GM12875 (cell line): ENCODE measurements at regions not wholly inside any gene's neighbourhood (a gene's known extent, or its start where the extent isn't known, plus 50 kb on each side); places are given as distances from the start of the nearest gene placed in this dataset.
"Not testable (repeated sequence)": the region's sequence is repeated elsewhere in the genome, so short reads cannot be mapped to it uniquely, and the experiment has no call there.

Source experiments
- H3K4me3 ChIP-seq: one replicate; pipeline ENCODE4 v1.5.1; 2011; ENCODE audit warnings: low read depth, low read length, control low read depth
- TF ChIP-seq, protein P1 (sequence below): IDR thresholded peaks from 2 replicates; pipeline ENCODE4 v1.5.1; 2011; ENCODE audit warnings: low read depth, mild to moderate bottlenecking, control low read depth, inconsistent platforms, low read length, moderate library complexity, borderline replicate concordance; ENCODE audit not compliant: insufficient read depth

DNA sequence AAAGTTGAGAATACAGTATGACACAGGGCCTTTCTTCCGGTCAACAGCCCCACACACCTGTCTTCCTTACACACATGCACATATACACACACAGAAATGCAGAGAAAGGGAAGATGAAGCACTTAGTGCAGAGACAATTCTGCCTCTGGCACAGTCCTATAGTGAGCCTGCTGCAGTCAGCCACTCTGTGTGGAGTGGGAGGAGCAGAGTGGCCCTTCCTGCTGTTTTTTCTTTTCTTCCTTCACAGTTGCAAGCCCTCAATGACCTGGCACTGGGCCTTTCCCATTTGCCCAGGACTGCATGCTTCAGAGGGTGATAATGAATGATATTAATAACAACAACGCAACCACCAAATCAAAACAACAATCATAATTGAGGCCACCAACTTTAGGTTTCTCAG lies 527.0 kb upstream of the B3GAT1 start:
- H3K4me3 ChIP-seq: no peak overlapping the region
- TF ChIP-seq, protein P1, sequence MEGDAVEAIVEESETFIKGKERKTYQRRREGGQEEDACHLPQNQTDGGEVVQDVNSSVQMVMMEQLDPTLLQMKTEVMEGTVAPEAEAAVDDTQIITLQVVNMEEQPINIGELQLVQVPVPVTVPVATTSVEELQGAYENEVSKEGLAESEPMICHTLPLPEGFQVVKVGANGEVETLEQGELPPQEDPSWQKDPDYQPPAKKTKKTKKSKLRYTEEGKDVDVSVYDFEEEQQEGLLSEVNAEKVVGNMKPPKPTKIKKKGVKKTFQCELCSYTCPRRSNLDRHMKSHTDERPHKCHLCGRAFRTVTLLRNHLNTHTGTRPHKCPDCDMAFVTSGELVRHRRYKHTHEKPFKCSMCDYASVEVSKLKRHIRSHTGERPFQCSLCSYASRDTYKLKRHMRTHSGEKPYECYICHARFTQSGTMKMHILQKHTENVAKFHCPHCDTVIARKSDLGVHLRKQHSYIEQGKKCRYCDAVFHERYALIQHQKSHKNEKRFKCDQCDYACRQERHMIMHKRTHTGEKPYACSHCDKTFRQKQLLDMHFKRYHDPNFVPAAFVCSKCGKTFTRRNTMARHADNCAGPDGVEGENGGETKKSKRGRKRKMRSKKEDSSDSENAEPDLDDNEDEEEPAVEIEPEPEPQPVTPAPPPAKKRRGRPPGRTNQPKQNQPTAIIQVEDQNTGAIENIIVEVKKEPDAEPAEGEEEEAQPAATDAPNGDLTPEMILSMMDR: no peak

DNA sequence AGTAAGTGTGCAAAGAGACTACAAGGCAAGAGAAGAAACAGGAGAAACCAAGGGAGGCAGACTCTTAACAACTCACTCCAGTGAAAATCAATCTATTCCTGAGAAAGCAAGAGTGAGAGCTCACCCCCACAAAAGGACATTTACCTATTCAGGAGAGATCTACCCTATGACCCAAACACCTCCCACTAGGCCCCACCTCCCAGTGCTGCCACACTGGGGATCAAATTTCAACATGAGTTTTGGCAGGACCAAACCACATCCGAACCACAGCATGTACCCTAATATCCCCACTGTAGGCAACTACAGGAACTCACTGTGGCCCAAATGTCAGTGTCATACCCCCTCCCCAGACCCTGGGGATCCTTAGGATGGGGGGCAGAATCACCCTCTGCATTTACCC lies 526.2 kb upstream of the B3GAT1 start:
- TF ChIP-seq, protein P1: no peak
- no peak overlapping the region for H3K4me3 ChIP-seq

DNA sequence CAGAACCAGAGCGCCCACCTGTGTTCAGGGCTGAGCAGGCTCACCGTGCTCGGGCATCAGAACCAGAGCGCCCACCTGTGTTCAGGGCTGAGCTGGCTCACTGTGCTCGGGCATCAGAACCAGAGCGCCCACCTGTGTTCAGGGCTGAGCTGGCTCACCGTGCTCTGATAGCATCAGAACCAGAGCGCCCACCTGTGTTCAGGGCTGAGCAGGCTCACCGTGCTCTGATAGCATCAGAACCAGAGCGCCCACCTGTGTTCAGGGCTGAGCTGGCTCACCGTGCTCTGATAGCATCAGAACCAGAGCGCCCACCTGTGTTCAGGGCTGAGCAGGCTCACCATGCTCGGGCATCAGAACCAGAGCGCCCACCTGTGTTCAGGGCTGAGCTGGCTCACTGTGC lies 525.2 kb upstream of the B3GAT1 start:
- not testable (repeated sequence) for H3K4me3 ChIP-seq

DNA sequence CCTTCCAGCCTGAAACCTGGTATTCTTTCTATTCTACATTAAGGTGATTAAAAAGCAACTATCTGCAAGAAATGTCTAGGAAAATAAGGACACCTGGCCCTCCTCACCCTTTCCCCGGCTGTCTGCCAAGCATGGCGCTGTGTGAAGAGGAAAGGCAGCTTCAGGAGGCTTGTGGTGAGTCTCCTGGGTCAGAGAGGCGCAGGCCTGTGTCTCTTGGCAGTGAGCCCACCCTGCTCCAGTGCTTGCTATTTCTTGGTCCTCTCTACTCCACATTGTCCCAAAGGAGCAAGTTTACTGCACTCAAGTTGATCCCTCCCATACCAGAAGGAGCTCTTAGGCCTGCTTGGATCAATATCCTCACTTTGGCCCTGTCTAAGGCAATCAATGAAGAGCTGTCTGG lies 520.7 kb upstream of the B3GAT1 start:
- TF ChIP-seq, protein P1: no peak
- no peak overlapping the region for H3K4me3 ChIP-seq

DNA sequence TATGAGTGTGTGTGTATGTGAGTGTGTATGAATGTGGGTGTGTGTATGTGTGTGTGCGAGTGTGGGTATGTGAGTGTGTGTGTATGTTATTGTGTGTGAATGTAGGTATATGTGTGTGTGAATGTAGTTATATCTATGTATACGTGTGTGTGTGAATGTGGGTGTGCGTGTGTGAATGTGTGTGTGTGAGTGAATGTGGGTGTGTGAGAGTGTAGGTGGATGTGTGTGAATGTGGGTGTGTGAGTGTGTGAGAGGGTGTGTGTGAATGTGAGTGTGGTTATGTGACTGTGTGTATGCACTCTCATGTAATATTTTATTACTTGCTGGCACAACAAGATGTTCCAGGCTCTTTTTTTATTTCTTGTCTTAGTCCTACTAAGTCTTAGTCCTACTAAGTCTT lies 513.4 kb upstream of the B3GAT1 start:
- TF ChIP-seq, protein P1: no peak

DNA sequence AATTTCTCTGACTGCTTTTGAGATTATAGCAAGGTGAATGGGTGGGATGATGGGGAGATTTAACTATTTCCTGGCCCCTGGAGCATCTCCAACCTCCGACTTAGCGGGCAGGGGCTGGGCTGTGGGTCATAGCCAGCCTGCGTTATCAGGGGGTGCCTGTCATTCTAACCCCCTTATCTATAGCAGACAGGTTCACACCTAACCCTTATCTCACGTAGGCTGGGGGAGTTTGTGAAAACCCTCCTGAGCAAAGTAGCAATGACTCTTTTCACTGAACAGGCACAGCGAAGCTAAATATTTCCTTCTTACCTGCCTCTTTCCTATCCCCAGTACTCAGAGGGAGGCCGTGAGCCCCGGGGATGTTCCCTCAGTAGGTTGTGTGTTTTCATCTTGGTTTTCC lies 511.4 kb upstream of the B3GAT1 start:
- H3K4me3 ChIP-seq: no peak overlapping the region
- TF ChIP-seq, protein P1: no peak

More for the DNA sequence above, 513.4 kb upstream of the B3GAT1 start:
- no peak overlapping the region for H3K4me3 ChIP-seq

DNA sequence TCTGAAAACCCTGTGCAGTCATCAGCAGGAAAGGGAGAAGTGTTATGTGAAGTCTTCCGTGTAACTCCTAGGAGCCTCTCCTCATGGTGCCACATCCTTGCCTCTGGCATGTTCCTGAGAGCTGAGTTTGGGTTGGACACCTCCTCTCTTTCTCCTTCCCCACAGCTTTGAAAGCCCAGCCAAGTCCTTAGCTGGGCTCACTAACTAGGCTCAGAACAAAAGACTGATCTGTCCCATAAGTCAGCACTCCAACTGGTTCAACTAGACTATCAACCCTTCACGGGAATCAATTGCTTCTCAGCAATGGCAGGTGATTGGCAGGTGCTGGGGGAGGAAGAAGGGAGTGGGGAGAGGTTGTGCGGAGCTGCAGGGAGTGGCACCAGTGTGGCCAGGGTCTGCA lies 509.9 kb upstream of the B3GAT1 start:
- H3K4me3 ChIP-seq: no peak overlapping the region
- TF ChIP-seq, protein P1: no peak
